GM12878 (cell line): ENCODE measurements at regions not wholly inside any gene's neighbourhood (a gene's known extent, or its start where the extent isn't known, plus 50 kb on each side); places are given as distances from the start of the nearest gene placed in this dataset.

ENCODE experiments used
- ATAC-seq: fragments of 200-7000 bp; cut with Tn5 transposase; 3 replicates; pipeline ENCODE4 v1.9.1; 2020; ENCODE audit warnings: mild to moderate bottlenecking, moderate library complexity
- BruUV-seq: library from RNA; stranded (reverse); fragments of 400-500 nt; replicated peaks from 2 replicates; lab custom pipeline; 2021; lab: Mats Ljungman, UMichigan
- CTCF ChIA-PET: fragments of 300-600 bp; sonication (Branson Sonifier 250); formaldehyde crosslinking; extraction: SDS; loops from one replicate; lab custom pipeline; 2021; ENCODE audit warnings: inconsistent platforms; lab: Yijun Ruan, JAX
- POLR2A ChIA-PET: fragments of 350-600 bp; formaldehyde crosslinking; extraction: SDS; loops from one replicate; lab custom pipeline; 2021; ENCODE audit warnings: inconsistent platforms; lab: Charles Lee
- RAD21 ChIA-PET: fragments of 300-600 bp; sonication (Branson Sonifier 250); formaldehyde crosslinking; loops from one replicate; lab custom pipeline; 2023; ENCODE audit warnings: antibody characterized with exemption; ENCODE audit not compliant: unreplicated experiment; lab: Charles Lee
- SMC1A ChIA-PET: fragments of 300-600 bp; sonication (Branson Sonifier 250); formaldehyde crosslinking; loops from one replicate; lab custom pipeline; 2023; ENCODE audit not compliant: unreplicated experiment, uncharacterized antibody; lab: Charles Lee
- DNase-seq: peaks from one replicate; pipeline ENCODE4 v3.0.0-alpha.2; 2011; ENCODE audit warnings: low read depth, low spot score
- FAIRE-seq: peaks from 3 replicates; lab custom pipeline; 2011; peaks lifted over from hg19 to GRCh38; lab: Jason Lieb, UNC
- H2AFZ ChIP-seq: 2 replicates; pipeline ENCODE4 v1.6.0; 2011; ENCODE audit warnings: low read depth, low read length, control low read depth; ENCODE audit not compliant: control insufficient read depth
- H3K27ac ChIP-seq: 2 replicates; pipeline ENCODE4 v1.5.1; 2011; ENCODE audit warnings: control low read depth; ENCODE audit not compliant: control insufficient read depth, insufficient read depth
- H3K27me3 ChIP-seq, 2 experiments: replicated peaks in 1 of 2; 2 replicates each; pipeline versions ENCODE4 v1.6.0 to v1.6.1; 2011; ENCODE audit warnings: low read length in 1 of 2; ENCODE audit not compliant: control insufficient read depth in 2 of 2, insufficient read depth in 2 of 2
- H3K36me3 ChIP-seq, 2 experiments: 2 replicates each; pipeline ENCODE4 v1.5.1; 2011; ENCODE audit warnings: low read length in 1 of 2; ENCODE audit not compliant: control insufficient read depth in 2 of 2, insufficient read depth in 2 of 2
- H3K4me1 ChIP-seq: 2 replicates; pipeline ENCODE4 v1.6.1; 2011; ENCODE audit warnings: mild to moderate bottlenecking, low read length, moderate library complexity, mixed read lengths; ENCODE audit not compliant: control insufficient read depth, insufficient read depth
- H3K4me2 ChIP-seq: 2 replicates; pipeline ENCODE4 v1.6.0; 2011; ENCODE audit warnings: control low read depth; ENCODE audit not compliant: control insufficient read depth, insufficient read depth
- H3K4me3 ChIP-seq: fragments of 200-600 bp; sonication (generic); 2 replicates; pipeline ENCODE4 v1.5.1; 2016
- H3K79me2 ChIP-seq: 2 replicates; pipeline ENCODE4 v1.6.0; 2011; ENCODE audit warnings: low read length; ENCODE audit not compliant: control insufficient read depth, insufficient read depth
- H3K9ac ChIP-seq: 2 replicates; pipeline ENCODE4 v1.8.0; 2011; ENCODE audit warnings: low read length, control low read depth, mixed read lengths; ENCODE audit not compliant: control insufficient read depth, insufficient read depth
- H3K9me3 ChIP-seq: replicated peaks from 3 replicates; pipeline ENCODE4 v1.5.1; 2011; ENCODE audit warnings: mild to moderate bottlenecking, low read length; ENCODE audit not compliant: control insufficient read depth, insufficient read depth
- H4K20me1 ChIP-seq: 2 replicates; pipeline ENCODE4 v1.6.0; 2011; ENCODE audit not compliant: control insufficient read depth, insufficient read depth
- ATF7 ChIP-seq: fragments of 450-650 bp; IDR thresholded peaks from 2 replicates; pipeline ENCODE4 v1.6.1; 2016; ENCODE audit warnings: low read depth, mild to moderate bottlenecking
- HDAC6 ChIP-seq: fragments of 200-600 bp; sonication (generic); IDR thresholded peaks from one replicate; pipeline ENCODE4 v1.8.0; 2017; ENCODE audit warnings: antibody characterized with exemption; ENCODE audit not compliant: unreplicated experiment
- POLR2AphosphoS5 ChIP-seq: IDR thresholded peaks from 2 replicates; pipeline ENCODE4 v1.6.1; 2011; ENCODE audit warnings: mild to moderate bottlenecking, low read length, inconsistent platforms
- SUPT20H ChIP-seq: IDR thresholded peaks from 2 replicates; pipeline ENCODE4 v1.6.1; 2011; ENCODE audit warnings: low read depth, mild to moderate bottlenecking, low read length, moderate library complexity, borderline replicate concordance; ENCODE audit not compliant: control insufficient read depth
- ZNF274 ChIP-seq: IDR thresholded peaks from one replicate; pipeline ENCODE4 v1.8.0; 2011; ENCODE audit not compliant: insufficient read length, insufficient read depth
- ZNF384 ChIP-seq: IDR thresholded peaks from 2 replicates; pipeline ENCODE4 v1.6.1; 2012; ENCODE audit warnings: low read depth, mild to moderate bottlenecking, low read length, improper control_type of control experiment, borderline replicate concordance
- WGBS: methylation state at CpG from one replicate; pipeline ENCODE4 v1.1.6; 2016; ENCODE audit warnings: low lambda C conversion rate; ENCODE audit not compliant: insufficient replicate concordance, insufficient coverage; ENCODE audit errors: missing lambda C conversion rate; 5-methylcytosine and 5-hydroxymethylcytosine counted together
- in situ Hi-C: fragments of 300-500 bp; cut with MboI; formaldehyde crosslinking; loops from 9 replicates; pipeline ENCODE4 v1.14.3; 2018; ENCODE audit warnings: mixed read lengths
- intact Hi-C: fragments of 100-400 bp; cut with micrococcal nuclease; formaldehyde crosslinking; loops from one replicate; pipeline ENCODE4 v1.14.2; 2022; ENCODE audit not compliant: unreplicated experiment
- TF ChIP-seq, protein P1 (sequence below): fragments of 150-350 bp; IDR thresholded peaks from 2 replicates; pipeline ENCODE4 v1.6.1; 2016; ENCODE audit warnings: low read depth, low read length

DNA sequence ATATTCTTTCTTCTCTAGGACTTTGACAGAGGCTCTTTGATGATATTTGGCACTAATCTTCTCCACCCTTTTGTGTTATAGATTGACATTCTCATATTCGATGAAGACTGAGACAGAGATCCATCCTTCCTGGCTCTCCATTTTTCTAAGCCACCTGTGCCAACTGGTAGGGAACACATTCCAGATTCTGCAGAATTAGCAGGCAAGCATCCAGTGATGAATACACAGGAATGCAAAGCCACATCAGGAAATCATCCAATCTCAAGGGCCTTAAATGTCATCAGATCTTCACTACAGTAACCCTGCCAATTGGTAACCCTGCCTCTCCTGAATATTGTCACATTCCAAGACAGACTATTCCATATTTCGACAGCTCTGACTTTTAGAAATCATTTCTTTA lies 718.4 kb upstream of the API5 start (continued):
- no peak for TF ChIP-seq SUPT20H

DNA sequence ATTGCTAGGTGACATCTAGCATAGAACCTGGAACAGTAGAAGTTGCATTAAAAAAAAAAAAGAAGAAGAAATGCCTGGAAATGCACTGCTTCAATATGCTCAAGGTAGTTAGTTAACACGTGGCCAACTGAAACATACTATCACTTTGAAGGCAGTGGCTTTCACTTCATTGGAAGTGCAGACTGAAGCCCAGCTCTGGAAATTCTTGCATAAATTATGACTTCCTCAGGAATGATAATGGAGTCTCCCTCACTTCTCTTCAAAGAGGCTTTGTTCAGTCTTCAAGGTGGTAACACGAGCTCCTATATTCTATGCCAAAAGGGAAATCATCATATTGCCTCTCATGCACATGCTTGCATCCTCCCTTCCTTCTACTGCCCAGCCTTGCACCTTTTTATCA lies 715.9 kb upstream of the API5 start:
- ChIA-PET POLR2A (no interaction called here), SMC1A (no interaction called here), CTCF (no interaction called here), RAD21 (no interaction called here)
- no peaks in the 10 kb centered on the region for H4K20me1 ChIP-seq
- no peak overlapping the region for H3K9ac ChIP-seq
- H3K9me3 ChIP-seq, result no peaks in the 10 kb centered on the region
- no peak overlapping the region for H3K4me3 ChIP-seq
- no peak overlapping the region for H2AFZ ChIP-seq
- H3K4me1 ChIP-seq, result no peaks in the 10 kb centered on the region
- no peaks in the 10 kb centered on the region for H3K36me3 ChIP-seq
- no peak for FAIRE-seq
- no peaks in the 10 kb centered on the region for H3K79me2 ChIP-seq
- H3K4me2 ChIP-seq, result no peak overlapping the region
- H3K27ac ChIP-seq, result no peak overlapping the region
- no peak for TF ChIP-seq ZNF384
- no peak for TF ChIP-seq ATF7
- TF ChIP-seq POLR2AphosphoS5, result no peak
- TF ChIP-seq, protein P1, sequence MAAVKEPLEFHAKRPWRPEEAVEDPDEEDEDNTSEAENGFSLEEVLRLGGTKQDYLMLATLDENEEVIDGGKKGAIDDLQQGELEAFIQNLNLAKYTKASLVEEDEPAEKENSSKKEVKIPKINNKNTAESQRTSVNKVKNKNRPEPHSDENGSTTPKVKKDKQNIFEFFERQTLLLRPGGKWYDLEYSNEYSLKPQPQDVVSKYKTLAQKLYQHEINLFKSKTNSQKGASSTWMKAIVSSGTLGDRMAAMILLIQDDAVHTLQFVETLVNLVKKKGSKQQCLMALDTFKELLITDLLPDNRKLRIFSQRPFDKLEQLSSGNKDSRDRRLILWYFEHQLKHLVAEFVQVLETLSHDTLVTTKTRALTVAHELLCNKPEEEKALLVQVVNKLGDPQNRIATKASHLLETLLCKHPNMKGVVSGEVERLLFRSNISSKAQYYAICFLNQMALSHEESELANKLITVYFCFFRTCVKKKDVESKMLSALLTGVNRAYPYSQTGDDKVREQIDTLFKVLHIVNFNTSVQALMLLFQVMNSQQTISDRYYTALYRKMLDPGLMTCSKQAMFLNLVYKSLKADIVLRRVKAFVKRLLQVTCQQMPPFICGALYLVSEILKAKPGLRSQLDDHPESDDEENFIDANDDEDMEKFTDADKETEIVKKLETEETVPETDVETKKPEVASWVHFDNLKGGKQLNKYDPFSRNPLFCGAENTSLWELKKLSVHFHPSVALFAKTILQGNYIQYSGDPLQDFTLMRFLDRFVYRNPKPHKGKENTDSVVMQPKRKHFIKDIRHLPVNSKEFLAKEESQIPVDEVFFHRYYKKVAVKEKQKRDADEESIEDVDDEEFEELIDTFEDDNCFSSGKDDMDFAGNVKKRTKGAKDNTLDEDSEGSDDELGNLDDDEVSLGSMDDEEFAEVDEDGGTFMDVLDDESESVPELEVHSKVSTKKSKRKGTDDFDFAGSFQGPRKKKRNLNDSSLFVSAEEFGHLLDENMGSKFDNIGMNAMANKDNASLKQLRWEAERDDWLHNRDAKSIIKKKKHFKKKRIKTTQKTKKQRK, result no peak
- no peak for TF ChIP-seq HDAC6
- TF ChIP-seq ZNF274, result no peak
- intact Hi-C loops (no loop called here), in situ Hi-C loops (no loop called here)
- no peaks in the 10 kb centered on the region for H3K27me3 ChIP-seq
- BruUV-seq, result no TSS peak
- DNase-seq, result no peak
- no peak for ATAC-seq
- WGBS, result 8% methylated on average over 2 of the region's 2 CpGs
